Natural killer cell (primary cell): ENCODE measurements at regions not wholly inside any gene's neighbourhood (a gene's known extent, or its start where the extent isn't known, plus 50 kb on each side); places are given as distances from the start of the nearest gene placed in this dataset.

ENCODE experiments used
- ATAC-seq, 3 donors: fragments of 150-1000 bp in 2 of 3; fragments of 200-7000 bp in 1 of 3; cut with Tn5 transposase; 1 replicate in 1 of 3; 2 replicates in 2 of 3; pipeline ENCODE4 v1.10.0; 2021; ENCODE audit warnings: mild to moderate bottlenecking in 2 of 3, moderate library complexity in 2 of 3
- DNase-seq, 2 donors: peaks; one replicate each; pipeline versions ENCODE4 v3.0.0 to v3.0.0-alpha.2; 2013 to 2021; ENCODE audit warnings: mixed read lengths in 1 of 2
- H3K27ac ChIP-seq: one replicate; pipeline ENCODE4 v1.5.1; 2013; ENCODE audit warnings: mild to moderate bottlenecking, low read length
- H3K27me3 ChIP-seq: one replicate; pipeline ENCODE4 v1.6.1; 2013; ENCODE audit warnings: low read length; ENCODE audit not compliant: control insufficient read depth, insufficient read depth
- H3K36me3 ChIP-seq: one replicate; pipeline ENCODE4 v1.6.1; 2013; ENCODE audit warnings: low read length; ENCODE audit not compliant: control insufficient read depth, insufficient read depth
- H3K4me1 ChIP-seq: one replicate; pipeline ENCODE4 v1.6.1; 2013; ENCODE audit warnings: low read length; ENCODE audit not compliant: control insufficient read depth, insufficient read depth
- H3K4me3 ChIP-seq: one replicate; pipeline ENCODE4 v1.5.1; 2013; ENCODE audit warnings: low read length
- H3K9me3 ChIP-seq: one replicate; pipeline ENCODE4 v1.6.1; 2013; ENCODE audit warnings: low read length; ENCODE audit not compliant: control insufficient read depth, insufficient read depth
- H3K27ac Mint-ChIP-seq, 2 donors: one replicate each; pipeline ENCODE4 v1.8.0; 2022; ENCODE audit warnings: mild to moderate bottlenecking in 2 of 2, mixed read lengths in 2 of 2, moderate library complexity in 1 of 2
- H3K27me3 Mint-ChIP-seq, 2 donors: one replicate each; pipeline ENCODE4 v1.8.0; 2022; ENCODE audit warnings: low read depth in 2 of 2, mixed read lengths in 2 of 2
- H3K36me3 Mint-ChIP-seq: one replicate; pipeline ENCODE4 v1.8.0; 2022; ENCODE audit warnings: mixed read lengths
- H3K4me1 Mint-ChIP-seq, 2 donors: one replicate each; pipeline ENCODE4 v1.8.0; 2022; ENCODE audit warnings: mixed read lengths in 2 of 2
- H3K4me3 Mint-ChIP-seq: one replicate; pipeline ENCODE4 v1.8.0; 2022; ENCODE audit warnings: mild to moderate bottlenecking, moderate library complexity, mixed read lengths
- H3K9me3 Mint-ChIP-seq, 2 donors: one replicate each; pipeline ENCODE4 v1.8.0; 2022; ENCODE audit warnings: mixed read lengths in 2 of 2
- WGBS: methylation state at CpG from one replicate; pipeline ENCODE4 v1.1.7; 2013; ENCODE audit warnings: missing lambda C conversion rate; ENCODE audit not compliant: insufficient coverage; 5-methylcytosine and 5-hydroxymethylcytosine counted together
- intact Hi-C: fragments of 100-400 bp; cut with micrococcal nuclease; formaldehyde crosslinking; loops from one replicate; pipeline ENCODE4 v1.14.2; 2022
- TF ChIP-seq, protein P1 (sequence below): fragments of 200-600 bp; IDR thresholded peaks from one replicate; pipeline ENCODE4 v1.8.0; 2022; ENCODE audit warnings: antibody characterized with exemption

DNA sequence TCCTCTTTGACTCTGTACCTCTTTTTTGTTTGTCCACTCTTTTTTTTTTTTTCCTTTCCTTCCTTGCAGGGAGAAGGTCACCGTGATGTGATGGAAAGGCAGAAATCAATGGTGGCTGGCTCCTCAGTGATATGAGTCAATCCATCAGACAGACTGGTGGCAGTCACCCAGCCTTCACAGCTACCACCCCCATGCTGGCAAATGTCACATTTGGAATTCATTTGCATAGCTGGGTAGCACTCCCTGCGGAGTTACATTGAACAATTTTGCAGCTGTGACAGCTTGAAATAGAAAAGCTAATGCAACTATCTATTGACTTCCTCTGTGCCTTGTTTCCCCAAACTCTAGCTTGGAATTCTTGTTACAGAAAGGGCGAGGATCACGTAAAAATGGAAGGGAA is 668.4 kb downstream of the C6orf118 start:
- Histone ChIP-seq H3K4me3 (no peak overlapping the region), H3K27me3 (no peaks in the 10 kb centered on the region), H3K36me3 (no peaks in the 10 kb centered on the region), H3K4me1 (no peaks in the 10 kb centered on the region), H3K9me3 (no peaks in the 10 kb centered on the region), H3K27ac (no peak overlapping the region)
- WGBS: 84% methylated on average over 3 of the region's 4 CpGs
- TF ChIP-seq, protein P1, sequence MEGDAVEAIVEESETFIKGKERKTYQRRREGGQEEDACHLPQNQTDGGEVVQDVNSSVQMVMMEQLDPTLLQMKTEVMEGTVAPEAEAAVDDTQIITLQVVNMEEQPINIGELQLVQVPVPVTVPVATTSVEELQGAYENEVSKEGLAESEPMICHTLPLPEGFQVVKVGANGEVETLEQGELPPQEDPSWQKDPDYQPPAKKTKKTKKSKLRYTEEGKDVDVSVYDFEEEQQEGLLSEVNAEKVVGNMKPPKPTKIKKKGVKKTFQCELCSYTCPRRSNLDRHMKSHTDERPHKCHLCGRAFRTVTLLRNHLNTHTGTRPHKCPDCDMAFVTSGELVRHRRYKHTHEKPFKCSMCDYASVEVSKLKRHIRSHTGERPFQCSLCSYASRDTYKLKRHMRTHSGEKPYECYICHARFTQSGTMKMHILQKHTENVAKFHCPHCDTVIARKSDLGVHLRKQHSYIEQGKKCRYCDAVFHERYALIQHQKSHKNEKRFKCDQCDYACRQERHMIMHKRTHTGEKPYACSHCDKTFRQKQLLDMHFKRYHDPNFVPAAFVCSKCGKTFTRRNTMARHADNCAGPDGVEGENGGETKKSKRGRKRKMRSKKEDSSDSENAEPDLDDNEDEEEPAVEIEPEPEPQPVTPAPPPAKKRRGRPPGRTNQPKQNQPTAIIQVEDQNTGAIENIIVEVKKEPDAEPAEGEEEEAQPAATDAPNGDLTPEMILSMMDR: no peak
- Mint-ChIP-seq H3K4me3 (no peak overlapping the region), H3K9me3 (peaks cover 15 to 34% of the 10 kb centered on the region in 2 donors), H3K27me3 (no peaks in the 10 kb centered on the region), H3K36me3 (peaks cover 15% of the 10 kb centered on the region), H3K27ac (no peak overlapping the region), H3K4me1 (no peaks in the 10 kb centered on the region)
- intact Hi-C loops: no loop called here
- no peak for ATAC-seq
- DNase-seq: no peak

DNA sequence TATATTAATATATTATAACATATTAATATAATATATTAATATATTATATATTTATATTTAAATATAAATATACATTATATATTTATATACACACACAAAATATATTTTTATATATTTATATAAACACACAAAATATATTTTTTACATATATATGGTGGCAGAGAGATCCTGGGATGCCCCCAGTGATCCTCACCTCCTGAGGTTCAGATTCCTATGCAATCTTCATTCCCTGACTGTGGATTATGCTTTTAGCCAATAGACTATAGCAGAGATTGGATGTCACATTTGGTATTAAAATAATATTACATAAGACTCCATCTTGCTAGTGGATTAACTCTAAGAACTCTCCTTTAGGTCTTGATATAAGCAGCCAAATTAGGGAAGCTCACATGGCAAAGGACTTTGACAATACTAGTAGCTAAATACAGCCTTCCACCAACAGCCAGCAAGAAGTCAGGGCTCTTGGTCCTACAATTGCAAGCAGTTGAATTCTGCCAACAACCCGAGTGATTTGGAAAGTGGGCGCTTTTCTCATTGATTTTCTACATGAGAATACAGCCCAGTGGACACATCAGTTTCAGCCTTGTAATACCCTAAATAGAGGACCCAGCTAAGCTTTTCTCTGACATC is 681.0 kb downstream of the C6orf118 start:
- no peaks in the 10 kb centered on the region for H3K4me1 ChIP-seq
- ATAC-seq (no peak), DNase-seq (no peak)
- H3K36me3 ChIP-seq: no peaks in the 10 kb centered on the region
- no peaks in the 10 kb centered on the region for H3K9me3 ChIP-seq
- WGBS: 90% methylated on average over 2 of the region's 2 CpGs
- Mint-ChIP-seq H3K4me1 (no peaks in the 10 kb centered on the region), H3K4me3 (no peak overlapping the region), H3K36me3 (no peaks in the 10 kb centered on the region), H3K27ac (no peak overlapping the region), H3K9me3 (peaks cover 10 to 17% of the 10 kb centered on the region in 2 donors), H3K27me3 (no peaks in the 10 kb centered on the region)
- no peak overlapping the region for H3K27ac ChIP-seq
- intact Hi-C loops: no loop called here
- H3K4me3 ChIP-seq: no peak overlapping the region
- H3K27me3 ChIP-seq: no peaks in the 10 kb centered on the region
- TF ChIP-seq, protein P1: no peak

DNA sequence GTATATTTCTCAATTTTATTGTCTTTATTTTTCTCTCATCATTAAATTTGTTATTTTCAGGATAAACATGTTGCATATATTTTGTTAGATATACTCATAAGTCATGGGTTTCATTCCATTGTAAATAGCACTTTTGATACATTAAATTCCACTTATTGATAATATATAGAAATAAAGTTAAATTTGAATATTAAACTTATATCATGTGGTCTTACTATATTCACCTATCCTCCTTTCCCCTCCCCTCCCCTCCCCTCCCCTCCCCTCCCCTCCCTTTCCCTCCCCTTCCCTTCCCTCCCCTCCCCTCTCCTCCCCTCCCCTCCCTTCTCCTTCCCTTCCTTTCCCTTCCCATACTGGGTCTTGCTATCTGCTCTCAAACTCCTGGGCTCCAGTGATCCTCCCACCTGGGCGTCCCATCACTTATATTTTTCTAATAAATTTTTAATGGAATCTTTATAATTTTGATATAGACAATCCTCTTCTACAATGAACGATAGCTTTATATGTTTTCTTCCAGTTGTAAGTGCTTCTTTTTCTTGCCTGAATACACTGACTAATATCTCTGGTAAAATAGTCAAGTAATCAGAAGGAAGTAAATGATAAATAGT is 692.4 kb downstream of the C6orf118 start:
- no peak for DNase-seq
- no CpG with 5 or more reads among the region's 2 CpGs for WGBS

More for the DNA sequence above, 692.4 kb downstream of the C6orf118 start:
- TF ChIP-seq, protein P1: no peak
- no peak overlapping the region for H3K4me3 Mint-ChIP-seq
- no peaks in the 10 kb centered on the region for H3K4me1 Mint-ChIP-seq
- Histone ChIP-seq H3K36me3 (no peaks in the 10 kb centered on the region), H3K27ac (no peak overlapping the region), H3K9me3 (no peaks in the 10 kb centered on the region), H3K27me3 (no peaks in the 10 kb centered on the region), H3K4me1 (no peaks in the 10 kb centered on the region), H3K4me3 (no peak overlapping the region)
- peaks cover 7 to 10% of the 10 kb centered on the region in 2 donors for H3K9me3 Mint-ChIP-seq
- no peak for ATAC-seq
- no peaks in the 10 kb centered on the region for H3K27me3 Mint-ChIP-seq
- H3K27ac Mint-ChIP-seq: no peak overlapping the region
- H3K36me3 Mint-ChIP-seq: no peaks in the 10 kb centered on the region
- intact Hi-C loops: no loop called here
